Prostate gland (tissue), 2 donors: ENCODE measurements at regions not wholly inside any gene's neighbourhood (a gene's known extent, or its start where the extent isn't known, plus 50 kb on each side); places are given as distances from the start of the nearest gene placed in this dataset.

Experiments
- DNase-seq: peaks from one replicate; pipeline ENCODE4 v3.0.0-alpha.2; 2019; ENCODE audit warnings: low spot score
- H3K27ac ChIP-seq, 2 donors: fragments of 200-600 bp; sonication (generic); 2 replicates each; pipeline ENCODE4 v1.5.1; 2017 to 2019
- H3K27me3 ChIP-seq: fragments of 200-600 bp; sonication (generic); replicated peaks from 2 replicates; pipeline ENCODE4 v1.5.1; 2019; ENCODE audit not compliant: insufficient read depth
- H3K36me3 ChIP-seq, 2 donors: fragments of 200-600 bp; sonication (generic); 1 replicate in 1 of 2; 2 replicates in 1 of 2; pipeline versions ENCODE4 v1.5.1 to v1.8.1; 2017 to 2019
- H3K4me1 ChIP-seq: fragments of 200-600 bp; sonication (generic); replicated peaks from 2 replicates; pipeline ENCODE4 v1.5.1; 2019
- H3K4me3 ChIP-seq, 2 donors: fragments of 200-600 bp; sonication (generic); 2 replicates each; pipeline ENCODE4 v1.5.1; 2017 to 2019
- H3K9me3 ChIP-seq: fragments of 200-600 bp; sonication (generic); 2 replicates; pipeline ENCODE4 v1.5.1; 2017
- CTCF ChIP-seq, 4 experiments: fragments of 200-600 bp in 2 of 4; fragments of 450-650 bp in 2 of 4; sonication (generic) in 2 of 4; IDR thresholded peaks; 1 replicate in 3 of 4; 2 replicates in 1 of 4; pipeline ENCODE4 v1.5.1; 2016 to 2019; ENCODE audit warnings: antibody characterized with exemption in 4 of 4, mild to moderate bottlenecking in 2 of 4, moderate library complexity in 2 of 4
- POLR2A ChIP-seq: fragments of 450-650 bp; IDR thresholded peaks from one replicate; pipeline ENCODE4 v1.6.1; 2016; ENCODE audit warnings: antibody characterized with exemption, mild to moderate bottlenecking
- POLR2AphosphoS5 ChIP-seq: sonication (generic); formaldehyde crosslinking; IDR thresholded peaks from one replicate; pipeline ENCODE4 v1.6.1; 2017; ENCODE audit warnings: antibody characterized with exemption
- WGBS: methylation state at CpG from one replicate; pipeline ENCODE4 v1.1.5; 2018; 5-methylcytosine and 5-hydroxymethylcytosine counted together
- intact Hi-C: fragments of 100-400 bp; cut with DNase I; formaldehyde crosslinking; loops from one replicate; pipeline ENCODE4 v1.14.2; 2022

DNA sequence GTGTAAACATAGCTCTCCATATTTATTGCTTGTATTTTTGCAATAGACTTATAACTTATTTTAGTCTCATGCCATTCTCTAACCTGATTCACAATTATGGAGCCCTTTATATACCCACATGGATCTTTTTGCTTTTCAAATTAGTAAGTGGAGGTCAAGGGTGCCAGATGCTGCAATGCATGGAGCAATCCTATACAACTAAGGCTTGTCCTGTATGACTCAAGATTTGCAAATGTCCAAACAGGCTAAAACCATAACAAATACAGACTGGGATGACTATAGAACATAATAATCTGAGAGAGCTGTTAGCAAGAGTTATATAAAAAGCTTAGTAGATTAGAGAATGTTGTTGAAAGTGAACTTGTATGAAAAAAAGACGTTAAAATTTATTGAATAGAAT is 690.4 kb upstream of the NRXN1 start:
- TF ChIP-seq POLR2A, result no peak
- intact Hi-C loops, result no loop called here
- H3K4me1 ChIP-seq, result no peaks in the 10 kb centered on the region
- H3K4me3 ChIP-seq, result no peak overlapping the region
- H3K27ac ChIP-seq, result no peak overlapping the region
- H3K36me3 ChIP-seq, result no peaks in the 10 kb centered on the region
- WGBS, result 85% methylated on average over 1 of the region's 1 CpG
- H3K27me3 ChIP-seq, result no peaks in the 10 kb centered on the region
- no peak for DNase-seq
- no peaks in the 10 kb centered on the region for H3K9me3 ChIP-seq

DNA sequence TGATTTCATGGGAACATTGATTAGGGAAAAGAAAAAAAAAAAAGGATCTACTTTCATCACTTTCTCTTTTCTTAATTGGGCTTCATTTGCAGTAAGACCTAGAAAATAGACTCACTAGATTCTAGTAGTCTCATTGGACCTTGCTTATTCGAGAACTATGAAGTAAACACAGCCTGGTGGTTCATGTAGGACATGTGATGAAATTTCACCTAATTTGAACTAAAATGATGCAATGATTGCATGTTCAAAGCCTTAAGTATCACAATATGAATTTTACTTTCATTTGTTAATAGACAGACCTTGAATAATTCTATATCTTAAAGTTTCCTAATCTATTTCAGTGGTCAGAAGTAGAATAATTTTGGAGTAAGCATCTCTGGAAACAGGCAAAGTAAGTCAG is 688.9 kb upstream of the NRXN1 start:
- intact Hi-C loops, result no loop called here
- Histone ChIP-seq H3K4me1 (no peaks in the 10 kb centered on the region), H3K9me3 (no peaks in the 10 kb centered on the region), H3K27ac (no peak overlapping the region), H3K36me3 (no peaks in the 10 kb centered on the region), H3K27me3 (no peaks in the 10 kb centered on the region), H3K4me3 (no peak overlapping the region)
- DNase-seq, result no peak
- WGBS, result 81% methylated on average over 1 of the region's 1 CpG
- TF ChIP-seq POLR2A (no peak), POLR2AphosphoS5 (no peak), CTCF (IDR thresholded peaks at IDR 0.05) (no peak)

GRCh38 chr2:51718881-51719280 is 686.9 kb upstream of the NRXN1 start:
- DNase-seq, result no peak
- TF ChIP-seq CTCF (IDR thresholded peaks at IDR 0.05), result no peak
- no peak for TF ChIP-seq POLR2AphosphoS5
- TF ChIP-seq POLR2A, result no peak
- Histone ChIP-seq H3K27ac (no peak overlapping the region), H3K4me3 (no peak overlapping the region), H3K36me3 (no peaks in the 10 kb centered on the region), H3K9me3 (no peaks in the 10 kb centered on the region), H3K4me1 (no peaks in the 10 kb centered on the region), H3K27me3 (no peaks in the 10 kb centered on the region)
- intact Hi-C loops, result no loop called here

DNA sequence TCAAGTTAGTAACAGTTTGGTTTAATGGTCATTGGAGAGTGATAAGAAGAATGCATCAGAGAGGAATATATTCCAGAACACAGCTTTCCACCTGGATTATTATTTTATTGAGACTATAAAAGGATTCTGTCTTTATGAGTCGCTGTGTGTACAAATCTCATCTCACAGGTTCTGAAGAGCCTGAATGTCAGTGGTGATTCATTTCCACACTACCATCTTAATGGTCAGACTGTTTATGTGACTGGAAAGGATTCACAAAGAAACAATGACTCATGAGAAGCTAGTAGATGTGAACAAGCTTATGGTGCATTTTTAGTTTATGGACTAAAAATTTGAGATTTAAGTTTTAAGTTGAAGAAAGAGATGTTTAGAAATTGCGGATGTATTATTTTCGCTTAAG is 685.4 kb upstream of the NRXN1 start:
- H3K4me1 ChIP-seq, result no peaks in the 10 kb centered on the region
- no peak for DNase-seq
- intact Hi-C loops, result no loop called here
- TF ChIP-seq CTCF (IDR thresholded peaks at IDR 0.05) (no peak), POLR2A (no peak), POLR2AphosphoS5 (no peak)
- H3K27ac ChIP-seq, result no peak overlapping the region
- no peaks in the 10 kb centered on the region for H3K9me3 ChIP-seq
- no peaks in the 10 kb centered on the region for H3K36me3 ChIP-seq
- no peak overlapping the region for H3K4me3 ChIP-seq
- 81% methylated on average over 3 of the region's 3 CpGs for WGBS
- no peaks in the 10 kb centered on the region for H3K27me3 ChIP-seq

DNA sequence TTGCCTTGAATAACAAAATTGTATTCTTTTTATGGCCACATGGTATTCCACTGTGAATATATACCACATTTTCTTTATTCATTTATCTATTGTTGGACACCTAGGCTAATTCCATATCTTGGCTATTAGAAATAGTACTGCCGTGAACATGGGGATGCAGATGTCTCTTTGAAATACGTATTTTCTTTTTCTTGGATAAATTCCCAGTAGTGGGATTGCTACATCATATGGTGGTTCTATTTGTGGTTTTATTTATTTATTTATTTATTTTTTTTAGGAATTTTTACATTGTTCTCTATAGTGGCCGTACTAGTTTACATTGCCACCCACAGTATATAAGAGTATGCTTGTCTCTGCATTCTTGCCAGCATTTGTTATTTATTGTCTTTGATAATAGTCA is 679.8 kb upstream of the NRXN1 start:
- intact Hi-C loops, result no loop called here
- Histone ChIP-seq H3K36me3 (no peaks in the 10 kb centered on the region), H3K4me1 (no peaks in the 10 kb centered on the region), H3K27ac (no peak overlapping the region), H3K27me3 (no peaks in the 10 kb centered on the region), H3K9me3 (no peaks in the 10 kb centered on the region), H3K4me3 (no peak overlapping the region)
- no peak for DNase-seq
- WGBS, result 75% methylated on average over 3 of the region's 3 CpGs
- no peak for TF ChIP-seq POLR2AphosphoS5
- no peak for TF ChIP-seq POLR2A
- no peak for TF ChIP-seq CTCF (IDR thresholded peaks at IDR 0.05)
